CD14-positive monocyte (primary cell): ENCODE measurements at regions not wholly inside any gene's neighbourhood (a gene's known extent, or its start where the extent isn't known, plus 50 kb on each side); places are given as distances from the start of the nearest gene placed in this dataset.

Source experiments
- DNase-seq, 3 donors: peaks; one replicate each; pipeline ENCODE4 v3.0.0-alpha.2; 2011 to 2022
- H2AFZ ChIP-seq: 2 replicates; pipeline ENCODE4 v1.6.0; 2012; ENCODE audit warnings: mild to moderate bottlenecking, low read depth, low read length, inconsistent platforms; ENCODE audit not compliant: insufficient read depth, poor library complexity, severe bottlenecking
- H3K27ac ChIP-seq, 2 donors: 1 replicate in 1 of 2; 2 replicates in 1 of 2; pipeline ENCODE4 v1.5.1; 2012 to 2013; ENCODE audit warnings: low read length in 2 of 2, control low read depth in 1 of 2, inconsistent platforms in 1 of 2, low read depth in 1 of 2, mild to moderate bottlenecking in 1 of 2
- H3K27me3 ChIP-seq, 2 donors: one replicate each; pipeline versions ENCODE4 v1.6.0 to v1.6.1; 2011 to 2013; ENCODE audit warnings: low read length in 2 of 2; ENCODE audit not compliant: control insufficient read depth in 2 of 2, insufficient read depth in 2 of 2
- H3K36me3 ChIP-seq, 2 donors: replicated peaks in 1 of 2; 1 replicate in 1 of 2; 2 replicates in 1 of 2; pipeline versions ENCODE4 v1.5.1 to v1.6.1; 2012 to 2013; ENCODE audit warnings: low read length in 2 of 2, control low read depth in 1 of 2, inconsistent platforms in 1 of 2, mild to moderate bottlenecking in 1 of 2; ENCODE audit not compliant: insufficient read depth in 2 of 2, control insufficient read depth in 1 of 2
- H3K4me1 ChIP-seq, 2 donors: 1 replicate in 1 of 2; 2 replicates in 1 of 2; pipeline versions ENCODE4 v1.5.1 to v1.6.1; 2012 to 2013; ENCODE audit warnings: low read length in 2 of 2, control low read depth in 1 of 2, inconsistent platforms in 1 of 2, mild to moderate bottlenecking in 1 of 2, moderate library complexity in 1 of 2; ENCODE audit not compliant: insufficient read depth in 2 of 2, control insufficient read depth in 1 of 2
- H3K4me2 ChIP-seq: replicated peaks from 2 replicates; pipeline ENCODE3; 2012; ENCODE audit warnings: low read length, moderate library complexity, mild to moderate bottlenecking; ENCODE audit not compliant: poor library complexity, severe bottlenecking; ENCODE audit errors: extremely low read depth
- H3K4me3 ChIP-seq, 3 experiments: fragments of 200-600 bp in 1 of 3; sonication (generic) in 1 of 3; replicated peaks in 1 of 3; 1 replicate in 2 of 3; 2 replicates in 1 of 3; pipeline ENCODE4 v1.5.1; 2011 to 2013; ENCODE audit warnings: low read length in 3 of 3, mild to moderate bottlenecking in 3 of 3, control low read depth in 2 of 3, low read depth in 2 of 3, inconsistent platforms in 1 of 3, moderate library complexity in 1 of 3
- H3K79me2 ChIP-seq: 2 replicates; pipeline ENCODE4 v1.6.0; 2012; ENCODE audit warnings: mild to moderate bottlenecking, control low read depth, inconsistent platforms, low read length, moderate library complexity; ENCODE audit not compliant: insufficient read depth
- H3K9ac ChIP-seq: 2 replicates; pipeline ENCODE4 v1.6.0; 2017; ENCODE audit warnings: low read length, mild to moderate bottlenecking; ENCODE audit not compliant: insufficient read depth, poor library complexity, severe bottlenecking
- H3K9me3 ChIP-seq, 2 donors: replicated peaks in 1 of 2; 1 replicate in 1 of 2; 2 replicates in 1 of 2; pipeline versions ENCODE4 v1.5.1 to v1.6.1; 2012 to 2013; ENCODE audit warnings: low read length in 2 of 2, control low read depth in 1 of 2; ENCODE audit not compliant: control insufficient read depth in 1 of 2, insufficient read depth in 1 of 2
- H4K20me1 ChIP-seq: 2 replicates; pipeline ENCODE4 v1.6.0; 2012; ENCODE audit warnings: mild to moderate bottlenecking, low read length, control low read depth, moderate library complexity; ENCODE audit not compliant: insufficient read depth
- H3K27ac Mint-ChIP-seq, 7 donors: one replicate each; pipeline ENCODE4 v1.8.0; 2020; ENCODE audit warnings: mild to moderate bottlenecking in 7 of 7, mixed read lengths in 7 of 7, moderate library complexity in 6 of 7, inconsistent platforms in 2 of 7
- H3K27me3 Mint-ChIP-seq, 3 donors: one replicate each; pipeline ENCODE4 v1.8.0; 2021 to 2022; ENCODE audit warnings: low read depth in 3 of 3, mild to moderate bottlenecking in 3 of 3, mixed read lengths in 3 of 3, moderate library complexity in 3 of 3, inconsistent platforms in 1 of 3
- H3K36me3 Mint-ChIP-seq, 2 donors: one replicate each; pipeline ENCODE4 v1.8.0; 2020; ENCODE audit warnings: mixed read lengths in 2 of 2, inconsistent platforms in 1 of 2, mild to moderate bottlenecking in 1 of 2
- H3K4me1 Mint-ChIP-seq: one replicate; pipeline ENCODE4 v1.8.0; 2020; ENCODE audit warnings: mild to moderate bottlenecking, mixed read lengths
- H3K4me3 Mint-ChIP-seq, 2 donors: one replicate each; pipeline ENCODE4 v1.8.0; 2020; ENCODE audit warnings: mild to moderate bottlenecking in 2 of 2, mixed read lengths in 2 of 2, moderate library complexity in 1 of 2
- H3K9me3 Mint-ChIP-seq, 7 donors: one replicate each; pipeline ENCODE4 v1.8.0; 2020 to 2022; ENCODE audit warnings: mixed read lengths in 7 of 7, mild to moderate bottlenecking in 6 of 7, moderate library complexity in 6 of 7, inconsistent platforms in 2 of 7
- CTCF ChIP-seq: fragments of 200-600 bp; IDR thresholded peaks from one replicate; pipeline ENCODE4 v1.8.0; 2022; ENCODE audit warnings: antibody characterized with exemption, mild to moderate bottlenecking
- WGBS: methylation state at CpG from one replicate; pipeline ENCODE4 v1.1.5; 2013; ENCODE audit warnings: missing lambda C conversion rate; ENCODE audit not compliant: insufficient coverage; 5-methylcytosine and 5-hydroxymethylcytosine counted together
- intact Hi-C, 2 donors: fragments of 100-400 bp; cut with micrococcal nuclease; formaldehyde crosslinking; loops; one replicate each; pipeline versions ENCODE4 v1.15.0 to v1.15.1; 2023

GRCh38 chr11:22460181-22460580 lies 122.0 kb downstream of the SLC17A6 start:
- no peaks in the 10 kb centered on the region for H3K4me1 Mint-ChIP-seq

GRCh38 chr11:22459048-22459447 lies 120.9 kb downstream of the SLC17A6 start:
- H3K4me3 ChIP-seq: no peak overlapping the region
- Mint-ChIP-seq H3K9me3 (peaks cover 0 to 3% (median 0%) of the 10 kb centered on the region in 7 donors), H3K27ac (no peak overlapping the region), H3K4me1 (no peaks in the 10 kb centered on the region), H3K4me3 (no peak overlapping the region), H3K27me3 (no peaks in the 10 kb centered on the region), H3K36me3 (no peaks in the 10 kb centered on the region)
- no peak for TF ChIP-seq CTCF
- H3K27me3 ChIP-seq: no peaks in the 10 kb centered on the region
- H3K4me2 ChIP-seq: no peak overlapping the region
- no peak for DNase-seq
- no CpG with 5 or more reads among the region's 3 CpGs for WGBS
- H3K9ac ChIP-seq: no peak overlapping the region
- H3K36me3 ChIP-seq: no peaks in the 10 kb centered on the region
- no peaks in the 10 kb centered on the region for H3K79me2 ChIP-seq
- no peak overlapping the region for H3K27ac ChIP-seq
- no peaks in the 10 kb centered on the region for H4K20me1 ChIP-seq
- no peak overlapping the region for H2AFZ ChIP-seq
- H3K4me1 ChIP-seq: no peaks in the 10 kb centered on the region
- intact Hi-C loops: no loop called here
- H3K9me3 ChIP-seq: no peaks in the 10 kb centered on the region

More at GRCh38 chr11:22460181-22460580, 122.0 kb downstream of the SLC17A6 start:
- no peaks in the 10 kb centered on the region for H3K36me3 Mint-ChIP-seq
- H3K27me3 ChIP-seq: no peaks in the 10 kb centered on the region
- H3K9ac ChIP-seq: no peak overlapping the region
- no peaks in the 10 kb centered on the region for H3K27me3 Mint-ChIP-seq
- no peaks in the 10 kb centered on the region for H4K20me1 ChIP-seq
- H3K4me2 ChIP-seq: no peak overlapping the region
- H3K4me1 ChIP-seq: no peaks in the 10 kb centered on the region
- no peaks in the 10 kb centered on the region for H3K9me3 ChIP-seq
- no peak overlapping the region for H3K27ac Mint-ChIP-seq
- H3K36me3 ChIP-seq: no peaks in the 10 kb centered on the region
- TF ChIP-seq CTCF: no peak
- H3K27ac ChIP-seq: no peak overlapping the region
- no peak for DNase-seq
- WGBS: 100% methylated on average over 1 of the region's 3 CpGs
- H2AFZ ChIP-seq: no peak overlapping the region
- no peak overlapping the region for H3K4me3 ChIP-seq
- no peak overlapping the region for H3K4me3 Mint-ChIP-seq
- intact Hi-C loops: no loop called here
- H3K9me3 Mint-ChIP-seq: peaks cover 0 to 3% (median 0%) of the 10 kb centered on the region in 7 donors
- no peaks in the 10 kb centered on the region for H3K79me2 ChIP-seq
